ENCODE measurements at regions not wholly inside any gene's neighbourhood (a gene's known extent, or its start where the extent isn't known, plus 50 kb on each side); places are given as distances from the start of the nearest gene placed in this dataset.
A peak's percentile ranks its signal among the peaks of the same experiment; 100 is the strongest.
"Not testable (repeated sequence)": the region's sequence is repeated elsewhere in the genome, so short reads cannot be mapped to it uniquely, and the experiment has no call there.

GRCh38 chr13:90717451-90717936, 630.0 kb upstream of the MIR17HG start:
- DNase-seq (ENCODE audit: low read depth) = peak; percentile 83

GRCh38 chr13:90719461-90719860, 628.0 kb upstream of the MIR17HG start:
- no peak for DNase-seq (ENCODE audit: low read depth)

GRCh38 chr13:90721937-90722336, 625.5 kb upstream of the MIR17HG start:
- DNase-seq (ENCODE audit: low read depth) = no peak

GRCh38 chr13:90723381-90723780, 624.1 kb upstream of the MIR17HG start:
- DNase-seq (ENCODE audit: low read depth) = no peak

GRCh38 chr13:90726375-90726774, 621.1 kb upstream of the MIR17HG start:
- DNase-seq (ENCODE audit: low read depth) = no peak

DNA sequence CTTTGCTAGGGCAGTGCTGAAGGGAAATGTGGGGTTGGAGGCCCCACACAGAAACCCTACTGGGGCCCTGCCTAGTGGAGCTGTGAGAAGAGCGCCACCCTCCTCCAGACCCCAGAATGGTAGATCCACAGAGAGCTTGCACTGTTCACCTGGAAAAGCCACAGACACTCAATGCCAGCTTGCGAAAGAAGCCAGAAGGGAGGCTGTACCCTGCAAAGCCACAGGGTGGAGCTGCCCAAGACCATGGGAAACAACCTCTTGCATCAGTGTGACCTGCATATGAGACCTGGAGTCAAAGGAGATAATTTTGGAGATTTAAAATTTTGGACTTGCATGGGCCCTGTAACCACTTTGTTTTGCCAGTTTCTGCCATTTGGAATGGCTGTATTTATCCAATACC, 615.4 kb upstream of the MIR17HG start:
- no peak for DNase-seq (ENCODE audit: low read depth)

- DNase-seq (ENCODE audit: low read depth) = not testable (repeated sequence)
These were observed 613.0 kb upstream of the MIR17HG start for GRCh38 chr13:90734497-90734896.

DNA sequence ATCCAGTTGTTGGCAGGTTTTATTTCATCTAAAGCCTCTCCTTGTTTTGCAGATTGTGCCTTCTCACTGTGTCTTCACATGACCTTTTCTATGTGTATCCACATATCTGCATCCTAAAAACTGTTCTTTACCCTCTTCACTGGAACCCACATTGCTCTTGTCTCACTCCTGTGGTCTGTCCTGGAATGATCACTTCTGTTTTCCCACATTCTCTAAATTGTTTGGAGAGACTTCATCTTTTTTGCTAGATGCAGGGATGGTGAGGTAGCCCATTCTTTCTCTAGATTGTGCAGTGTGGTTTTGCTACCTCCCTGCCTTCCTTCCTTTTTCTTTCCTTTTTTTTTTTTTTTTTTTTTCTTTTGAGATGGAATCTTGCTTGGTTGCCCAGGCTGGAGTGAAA, 608.6 kb upstream of the MIR17HG start:
- peak; percentile 5 for DNase-seq (ENCODE audit: low read depth)

DNA sequence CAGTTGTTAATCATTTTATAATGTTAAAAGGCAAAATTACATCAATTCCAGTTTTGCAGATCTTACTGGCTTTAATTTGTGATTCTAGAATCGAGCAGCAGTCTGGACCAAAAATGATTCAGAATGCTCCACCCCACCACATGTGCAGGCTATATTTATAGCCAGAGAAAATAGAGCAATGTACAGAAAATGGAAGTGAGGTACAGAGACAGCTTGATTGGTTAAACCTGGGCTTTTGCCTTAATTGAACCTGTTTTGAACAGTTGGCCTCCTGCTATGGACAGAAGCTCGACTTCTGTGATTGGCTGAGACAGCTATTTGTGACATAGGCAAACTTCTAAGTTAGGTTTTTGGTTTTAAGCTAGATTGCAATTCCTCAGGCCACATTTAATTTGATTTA, 607.4 kb upstream of the MIR17HG start:
- no peak for DNase-seq (ENCODE audit: low read depth)

GRCh38 chr13:90742381-90742780, 605.1 kb upstream of the MIR17HG start:
- no peak for DNase-seq (ENCODE audit: low read depth)

- no peak for DNase-seq (ENCODE audit: low read depth)
These were observed 601.3 kb upstream of the MIR17HG start for GRCh38 chr13:90746230-90746629.

DNA sequence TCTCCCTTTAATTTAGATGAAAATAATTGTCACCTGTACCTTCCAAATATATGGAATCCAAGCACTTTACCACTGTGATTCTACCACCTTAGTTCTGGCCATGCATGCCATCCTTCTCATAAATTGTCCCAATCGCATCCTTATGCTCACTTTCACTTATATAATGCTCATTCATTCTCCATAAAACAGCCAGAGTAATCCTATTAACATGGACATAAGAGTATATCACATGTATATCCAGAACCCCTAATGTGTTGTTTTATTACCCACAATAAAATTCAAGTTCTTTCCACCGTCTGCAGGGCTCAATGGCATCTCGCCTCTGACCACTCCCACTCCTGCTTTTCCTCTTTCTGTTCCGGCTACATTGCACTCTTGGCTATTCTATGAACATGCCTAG, 597.5 kb upstream of the MIR17HG start:
- no peak for DNase-seq (ENCODE audit: low read depth)

DNA sequence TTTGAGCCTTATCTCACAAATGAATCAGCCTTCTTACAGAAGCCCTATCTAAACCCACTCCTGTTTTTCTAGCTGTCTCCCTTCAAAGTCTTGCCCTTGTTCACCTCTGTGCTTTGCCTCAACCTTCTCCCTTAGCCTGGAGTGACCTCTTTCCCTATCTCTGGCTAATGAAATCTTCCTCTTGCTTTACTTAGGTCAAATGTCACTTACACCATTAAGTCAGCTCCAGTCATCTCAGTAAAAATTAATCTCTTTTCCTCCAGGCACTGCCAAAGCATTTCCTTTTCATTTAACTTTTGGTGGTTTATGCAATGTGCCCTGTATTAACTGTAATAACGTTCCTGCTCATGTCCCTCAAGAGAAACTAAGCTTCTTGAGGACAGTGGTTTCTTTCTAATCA, 596.5 kb upstream of the MIR17HG start:
- peak; percentile 0 for DNase-seq (ENCODE audit: low read depth)

DNA sequence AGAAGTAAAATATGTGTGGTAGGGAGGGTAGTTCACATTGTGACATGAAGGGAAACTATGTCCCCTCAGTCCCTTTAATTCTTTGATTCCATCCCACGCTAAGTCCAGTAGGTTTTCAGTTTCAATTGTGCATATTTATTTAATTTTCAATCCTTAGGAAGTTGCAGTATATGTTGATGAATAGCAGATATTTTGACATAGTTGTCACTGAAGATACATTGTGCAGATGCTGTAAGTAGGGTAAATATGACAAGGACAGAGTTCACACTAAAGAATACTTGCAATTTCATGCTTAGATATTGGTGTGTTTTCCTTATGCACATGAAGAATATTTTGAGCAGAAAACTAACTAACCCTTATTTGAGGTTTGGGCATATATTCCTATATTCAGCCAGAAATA, 595.4 kb upstream of the MIR17HG start:
- no peak for DNase-seq (ENCODE audit: low read depth)

GRCh38 chr13:90757127-90757680, 590.3 kb upstream of the MIR17HG start:
- DNase-seq (ENCODE audit: low read depth) = peak; percentile 2

DNA sequence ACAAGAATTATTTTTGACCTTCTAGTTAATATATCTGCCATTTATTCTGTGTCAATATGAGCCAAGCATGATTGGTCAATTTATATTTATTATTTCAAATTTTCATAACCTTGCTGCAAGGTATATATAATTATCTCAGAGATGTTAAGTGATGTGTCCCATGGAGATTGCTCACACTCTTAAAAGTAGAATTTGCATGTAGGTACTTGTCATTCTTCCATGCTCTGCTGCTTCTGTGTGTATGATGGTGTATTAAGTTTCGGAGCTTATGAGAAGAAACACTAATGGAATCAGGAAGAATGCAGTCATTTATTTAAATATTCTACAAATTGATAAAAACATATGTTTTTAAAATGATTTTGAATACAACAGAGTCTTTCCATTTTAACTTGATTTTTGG, 586.8 kb upstream of the MIR17HG start:
- no peak for DNase-seq (ENCODE audit: low read depth)

DNA sequence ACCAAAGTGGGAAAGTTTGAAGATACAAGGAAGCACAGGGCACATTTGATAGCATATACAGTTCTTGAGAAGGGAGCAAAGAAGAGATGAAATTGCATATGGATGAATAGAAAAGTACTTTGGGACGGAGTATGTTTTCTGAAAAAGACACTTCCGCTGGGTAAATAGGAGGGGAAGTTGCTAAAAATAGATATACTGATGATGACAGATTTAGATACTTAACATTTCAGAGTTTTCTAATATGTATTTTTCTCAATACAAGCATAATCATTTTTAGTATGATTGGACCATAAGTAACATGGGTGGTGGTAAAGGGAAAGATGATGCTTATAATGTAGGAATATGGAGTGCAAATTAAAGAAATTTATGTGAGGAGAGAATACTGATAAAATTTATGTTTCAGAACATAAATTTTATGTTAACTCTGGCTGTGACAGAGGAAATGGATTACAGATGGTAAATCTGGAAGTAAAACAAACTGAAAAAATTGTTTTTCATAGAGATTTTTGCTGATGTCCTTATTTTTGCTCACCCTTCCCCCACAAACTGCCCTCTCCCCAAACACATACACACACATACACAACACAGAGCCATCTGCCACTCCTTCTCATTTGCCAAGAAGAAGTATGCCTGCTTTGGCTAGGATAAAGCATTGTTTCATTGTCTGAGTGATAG, 583.9 kb upstream of the MIR17HG start:
- no peak for DNase-seq (ENCODE audit: low read depth)

GRCh38 chr13:90766386-90766902, 581.0 kb upstream of the MIR17HG start:
- DNase-seq (ENCODE audit: low read depth) = no peak

DNA sequence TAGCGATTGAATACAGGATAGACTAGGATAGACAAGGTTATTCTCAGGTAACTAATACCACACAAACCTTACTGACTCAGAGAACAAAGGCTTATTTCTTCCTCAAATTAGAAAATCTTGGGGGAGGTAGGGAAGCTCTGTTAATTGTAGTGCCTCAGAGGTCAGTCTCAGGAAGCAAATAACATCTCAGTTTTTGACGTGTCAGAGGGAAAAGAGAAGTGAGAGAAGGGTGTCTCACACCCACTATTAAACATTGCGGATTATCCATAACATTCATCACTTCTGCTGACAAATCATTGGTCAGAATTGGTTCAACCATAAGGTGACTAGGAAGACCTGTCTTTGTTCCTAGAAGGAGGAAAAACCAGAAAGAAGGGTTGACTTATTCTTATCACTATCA, 579.4 kb upstream of the MIR17HG start:
- no peak for DNase-seq (ENCODE audit: low read depth)

DNA sequence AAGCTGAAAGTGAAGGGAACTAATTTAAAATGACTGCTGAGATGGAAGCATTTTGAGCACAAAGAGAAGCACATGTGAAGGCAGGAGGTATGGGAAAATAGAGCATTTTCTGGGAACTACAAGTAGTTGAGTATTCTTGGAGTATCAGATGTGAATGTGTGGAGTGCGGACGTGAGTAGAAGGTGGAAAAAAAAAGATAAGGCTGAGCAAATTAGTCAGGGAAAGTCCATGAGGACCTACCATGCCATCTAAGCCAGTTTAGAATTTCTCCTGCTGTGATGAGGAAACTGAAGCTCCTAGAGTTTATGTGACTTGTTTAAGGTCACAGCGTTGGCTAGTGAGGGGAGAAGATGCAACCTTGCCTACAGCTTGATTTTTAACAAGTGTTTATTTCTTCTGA, 578.1 kb upstream of the MIR17HG start:
- no peak for DNase-seq (ENCODE audit: low read depth)

DNA sequence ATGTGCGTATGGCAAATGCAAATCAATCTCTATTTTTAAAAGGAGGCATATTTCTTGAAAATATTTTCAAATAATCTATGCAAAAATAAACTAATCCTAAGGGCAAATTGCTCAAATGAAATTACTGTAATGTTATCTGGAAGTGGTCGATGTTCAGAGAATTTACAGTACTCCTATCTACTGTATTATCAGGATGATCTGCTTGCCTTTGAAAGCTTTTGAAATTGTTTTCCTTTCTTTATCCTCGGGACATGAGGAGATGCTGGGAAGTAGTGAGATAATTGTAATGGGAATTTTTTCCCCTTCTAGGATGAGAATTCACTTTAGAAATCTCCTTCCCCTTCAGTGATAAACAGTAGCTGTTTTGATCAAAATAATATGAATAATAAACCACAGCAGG, 577.2 kb upstream of the MIR17HG start:
- DNase-seq (ENCODE audit: low read depth) = no peak

GRCh38 chr13:90773681-90774080, 573.8 kb upstream of the MIR17HG start:
- no peak for DNase-seq (ENCODE audit: low read depth)

- DNase-seq (ENCODE audit: low read depth) = no peak
These were observed 571.3 kb upstream of the MIR17HG start for GRCh38 chr13:90776051-90776748.

Measured in M059J (cell line).